Rectal smooth muscle tissue (tissue), 1 donor: ENCODE measurements at regions not wholly inside any gene's neighbourhood (a gene's known extent, or its start where the extent isn't known, plus 50 kb on each side); places are given as distances from the start of the nearest gene placed in this dataset.

Experiments
- H3K27ac ChIP-seq: one replicate; pipeline ENCODE4 v1.7.0; 2013; ENCODE audit warnings: low read depth, low read length, inconsistent platforms
- H3K27me3 ChIP-seq: one replicate; pipeline ENCODE4 v1.7.0; 2013; ENCODE audit warnings: low read length; ENCODE audit not compliant: control insufficient read depth, insufficient read depth
- H3K36me3 ChIP-seq: one replicate; pipeline ENCODE4 v1.7.0; 2013; ENCODE audit warnings: low read length; ENCODE audit not compliant: control insufficient read depth, insufficient read depth
- H3K4me1 ChIP-seq: one replicate; pipeline ENCODE4 v1.7.0; 2013; ENCODE audit warnings: low read length; ENCODE audit not compliant: control insufficient read depth, insufficient read depth
- H3K4me3 ChIP-seq: one replicate; pipeline ENCODE4 v1.7.0; 2013; ENCODE audit warnings: low read length
- H3K9ac ChIP-seq: one replicate; pipeline ENCODE4 v1.7.0; 2013; ENCODE audit warnings: low read length

DNA sequence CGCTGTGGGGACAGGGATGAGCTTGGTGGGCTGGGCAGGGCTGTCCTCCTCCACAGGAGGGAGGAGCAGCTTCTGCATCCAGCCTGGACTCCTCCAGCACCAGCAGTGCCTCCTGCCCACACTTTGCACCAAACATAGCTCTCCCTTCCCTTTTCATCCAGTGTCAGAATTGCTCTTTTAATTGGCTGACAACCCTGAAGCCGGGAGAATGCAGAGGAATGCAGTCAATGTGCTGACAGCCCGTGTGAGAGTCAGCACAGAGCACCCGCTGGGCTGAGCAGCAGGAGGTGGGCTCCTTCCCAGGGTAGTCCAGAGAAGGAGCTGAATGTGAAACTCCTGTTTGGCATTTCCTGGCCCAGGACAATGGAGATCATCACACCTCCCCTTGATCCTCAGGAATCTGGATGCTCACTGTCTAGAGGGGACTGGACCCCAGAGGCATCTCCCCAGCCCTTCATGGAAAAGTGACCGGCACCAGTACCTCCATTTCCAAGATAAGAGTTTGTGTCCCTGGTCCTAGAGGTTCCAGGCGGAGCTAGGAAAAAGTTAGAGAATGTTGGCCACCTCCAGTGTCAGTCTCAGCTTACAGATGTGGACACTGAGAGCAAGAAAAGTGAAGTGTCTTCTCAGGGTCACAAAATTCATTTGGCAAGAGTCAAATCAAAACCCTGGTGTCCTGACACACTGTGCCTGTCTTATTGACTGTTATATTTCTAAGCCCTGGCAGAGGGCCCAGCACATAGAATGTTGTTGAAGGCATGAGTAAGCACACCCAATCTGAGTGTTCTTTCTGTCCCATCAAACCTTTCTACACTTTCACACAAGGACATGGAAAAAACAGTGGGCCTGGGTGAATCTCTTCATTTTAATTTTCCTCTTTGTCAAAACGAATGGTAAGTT is 202.1 kb downstream of the SNX18 start:
- Histone ChIP-seq H3K9ac (no peak overlapping the region), H3K36me3 (no peaks in the 10 kb centered on the region), H3K27ac (no peak overlapping the region), H3K27me3 (peaks cover 2% of the 10 kb centered on the region), H3K4me3 (no peak overlapping the region), H3K4me1 (peaks cover 5% of the 10 kb centered on the region)

DNA sequence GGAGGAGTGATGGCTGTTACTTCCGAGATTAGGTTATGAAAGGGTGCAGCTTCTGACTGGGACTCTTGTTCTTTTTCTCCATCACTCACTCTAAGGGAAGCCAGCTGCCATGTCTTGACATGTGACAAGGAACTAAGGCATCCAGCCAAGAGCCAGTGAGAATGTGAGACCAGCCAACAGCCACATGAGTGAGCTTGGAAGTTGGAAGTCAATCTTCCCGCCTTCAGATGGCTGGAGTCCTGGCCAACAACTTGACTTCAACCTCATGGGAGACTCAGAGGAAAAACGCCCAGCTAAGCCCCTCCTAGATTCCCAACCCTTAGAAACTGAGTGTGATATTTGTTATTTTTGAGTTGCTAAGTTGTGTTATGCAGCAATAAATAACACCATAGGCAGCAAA is 201.1 kb downstream of the SNX18 start:
- Histone ChIP-seq H3K9ac (no peak overlapping the region), H3K4me1 (peaks cover 5% of the 10 kb centered on the region), H3K36me3 (no peaks in the 10 kb centered on the region), H3K4me3 (no peak overlapping the region), H3K27me3 (peaks cover 2% of the 10 kb centered on the region), H3K27ac (no peak overlapping the region)

DNA sequence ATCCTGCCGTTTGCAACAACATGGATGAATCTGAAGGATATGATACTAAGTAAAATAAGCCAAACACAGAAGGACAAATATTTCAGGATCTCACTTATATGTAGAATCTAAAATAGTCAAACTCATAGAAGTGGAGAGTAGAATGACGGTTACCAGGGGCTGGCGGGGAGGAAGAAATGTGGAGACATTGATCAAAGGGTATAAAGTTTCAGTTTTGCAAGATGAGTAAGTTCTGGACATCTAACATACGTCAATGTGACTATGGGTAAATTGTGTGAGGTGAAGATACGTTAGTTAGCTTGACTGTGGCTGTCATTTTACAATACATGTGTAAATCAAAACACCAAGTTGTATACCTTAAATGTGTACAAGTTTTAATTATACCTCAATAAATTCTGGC is 200.3 kb downstream of the SNX18 start:
- Histone ChIP-seq H3K27ac (no peak overlapping the region), H3K4me1 (peaks cover 5% of the 10 kb centered on the region), H3K4me3 (no peak overlapping the region), H3K9ac (no peak overlapping the region), H3K36me3 (no peaks in the 10 kb centered on the region), H3K27me3 (peaks cover 2% of the 10 kb centered on the region)

DNA sequence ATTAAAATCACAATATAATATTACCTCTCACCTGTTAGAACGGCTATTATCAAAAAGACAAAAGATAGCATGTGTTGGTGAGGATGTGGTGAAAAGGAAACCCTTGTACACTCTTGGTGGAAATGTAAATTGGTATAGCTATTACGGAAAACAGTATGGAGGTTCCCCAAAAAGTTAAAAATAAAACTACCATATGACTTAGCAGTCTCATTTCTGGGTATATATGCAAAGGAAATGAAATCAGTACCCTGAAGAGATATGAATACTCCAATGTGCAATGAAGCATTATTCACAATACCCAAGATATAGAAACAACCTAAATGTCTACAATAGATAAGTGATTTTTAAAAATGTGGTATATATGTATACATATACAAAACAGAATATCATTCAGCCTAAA is 199.9 kb downstream of the SNX18 start:
- Histone ChIP-seq H3K4me3 (no peak overlapping the region), H3K27ac (no peak overlapping the region), H3K9ac (no peak overlapping the region), H3K36me3 (no peaks in the 10 kb centered on the region), H3K27me3 (peaks cover 2% of the 10 kb centered on the region), H3K4me1 (peaks cover 5% of the 10 kb centered on the region)

DNA sequence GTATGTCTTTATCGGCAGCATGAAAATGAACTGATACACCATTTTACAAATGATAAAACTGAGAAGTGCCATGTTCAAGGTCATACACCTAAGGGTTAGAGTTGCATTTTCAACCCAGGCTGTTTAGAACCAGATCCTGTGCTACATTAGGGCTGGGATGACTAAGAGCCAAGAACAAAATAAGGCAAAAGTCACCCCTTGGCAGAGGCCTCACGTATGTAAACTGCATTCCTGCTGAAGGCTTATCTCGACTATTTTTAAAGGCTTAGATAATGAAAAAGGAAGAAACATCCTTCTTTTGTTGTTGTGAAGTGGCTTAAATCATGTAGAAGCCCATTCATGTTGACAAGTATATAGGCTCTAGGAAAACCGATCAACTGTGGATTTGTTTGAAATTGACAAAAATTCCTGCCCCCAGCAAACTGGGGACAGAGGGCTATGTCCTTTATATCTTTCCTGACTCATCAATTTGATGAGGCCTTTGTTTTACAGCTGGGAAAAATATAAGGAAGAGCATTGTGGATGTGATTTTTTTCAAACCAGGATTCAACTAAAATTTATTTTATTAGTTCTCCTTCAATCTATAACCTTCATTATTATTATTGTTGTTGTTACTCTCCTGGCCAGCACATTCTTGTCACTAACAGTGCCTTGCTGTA is 196.5 kb downstream of the SNX18 start:
- Histone ChIP-seq H3K4me1 (no peaks in the 10 kb centered on the region), H3K27me3 (peaks cover 2% of the 10 kb centered on the region), H3K9ac (no peak overlapping the region), H3K36me3 (no peaks in the 10 kb centered on the region), H3K27ac (no peak overlapping the region), H3K4me3 (no peak overlapping the region)

DNA sequence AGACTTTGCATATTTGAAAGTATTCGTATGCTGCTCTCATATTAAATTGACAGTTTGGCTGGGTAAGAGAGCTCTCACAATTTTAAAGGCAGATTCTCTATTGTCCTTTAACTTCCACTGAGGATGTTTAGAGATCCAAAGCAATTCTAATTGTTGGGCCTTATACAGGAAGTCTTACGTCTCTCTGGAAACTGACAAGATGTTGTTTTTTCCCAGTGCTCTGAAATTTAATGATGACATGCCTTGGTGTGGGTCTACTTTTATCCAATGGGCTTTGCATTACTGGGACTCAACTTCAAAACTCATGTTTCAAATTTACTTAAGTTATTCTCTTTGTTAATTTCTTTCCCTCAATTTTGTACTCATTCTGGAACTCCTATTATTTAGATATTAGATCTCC is 191.5 kb downstream of the SNX18 start:
- Histone ChIP-seq H3K4me1 (no peaks in the 10 kb centered on the region), H3K4me3 (no peak overlapping the region), H3K27me3 (no peaks in the 10 kb centered on the region), H3K36me3 (no peaks in the 10 kb centered on the region), H3K9ac (no peak overlapping the region), H3K27ac (no peak overlapping the region)

DNA sequence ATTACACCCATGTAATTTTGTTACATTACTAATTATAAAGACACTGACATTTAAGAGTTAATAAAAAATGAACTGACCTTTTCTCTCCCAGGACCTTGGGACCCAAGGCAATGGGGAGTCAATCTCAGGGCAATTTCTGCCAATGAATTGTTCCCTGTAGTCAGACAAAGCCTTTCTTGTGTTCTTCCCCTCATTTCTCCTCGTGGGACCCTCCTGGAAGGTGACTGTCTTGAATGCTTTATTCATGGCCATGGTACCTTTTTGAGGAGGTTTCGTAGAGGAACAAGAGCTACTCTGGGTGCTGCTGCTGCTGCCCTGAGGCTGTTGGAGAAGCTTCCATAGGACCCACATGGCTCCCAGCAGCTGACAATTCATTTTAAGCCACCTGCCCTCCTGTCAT is 190.3 kb downstream of the SNX18 start:
- H3K9ac ChIP-seq, result no peak overlapping the region

DNA sequence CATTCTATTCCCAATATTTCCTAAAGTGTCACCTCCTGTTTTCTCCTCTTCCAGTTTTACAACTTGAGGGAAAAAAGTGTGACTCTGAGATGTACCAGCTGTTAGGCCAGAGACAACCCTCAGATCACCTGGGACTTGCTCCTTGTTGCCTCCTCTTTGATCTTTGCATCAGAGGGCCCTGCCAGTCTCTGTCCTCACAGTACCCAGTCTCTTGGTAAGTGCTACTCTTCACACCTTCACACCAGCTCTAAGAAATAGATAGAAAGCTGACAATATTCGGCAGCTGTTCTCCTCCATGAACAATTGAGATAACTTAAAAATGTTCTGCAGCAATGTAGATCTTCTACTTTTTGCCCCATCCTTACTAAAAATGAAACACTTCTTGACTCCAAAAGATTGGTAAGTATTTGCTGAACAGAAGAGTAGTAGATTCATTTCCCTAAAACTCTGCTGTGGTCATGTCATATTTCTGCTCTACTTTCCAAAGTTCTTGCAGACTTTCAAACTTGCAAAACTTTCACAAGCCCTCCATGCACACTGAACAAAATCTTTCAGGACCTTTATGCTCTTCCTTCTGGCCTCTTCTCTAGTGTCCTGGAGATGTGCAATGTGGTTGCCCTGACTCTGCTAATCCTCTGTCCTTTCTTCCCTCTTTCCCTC is 188.6 kb downstream of the SNX18 start:
- Histone ChIP-seq H3K27me3 (no peaks in the 10 kb centered on the region), H3K27ac (no peak overlapping the region), H3K4me1 (peaks cover 6% of the 10 kb centered on the region), H3K4me3 (no peak overlapping the region), H3K36me3 (no peaks in the 10 kb centered on the region), H3K9ac (no peak overlapping the region)

More for the DNA sequence above, 190.3 kb downstream of the SNX18 start:
- H3K4me3 ChIP-seq, result no peak overlapping the region
- H3K36me3 ChIP-seq, result no peaks in the 10 kb centered on the region
- H3K27me3 ChIP-seq, result no peaks in the 10 kb centered on the region
- H3K4me1 ChIP-seq, result peaks cover 6% of the 10 kb centered on the region
- no peak overlapping the region for H3K27ac ChIP-seq

DNA sequence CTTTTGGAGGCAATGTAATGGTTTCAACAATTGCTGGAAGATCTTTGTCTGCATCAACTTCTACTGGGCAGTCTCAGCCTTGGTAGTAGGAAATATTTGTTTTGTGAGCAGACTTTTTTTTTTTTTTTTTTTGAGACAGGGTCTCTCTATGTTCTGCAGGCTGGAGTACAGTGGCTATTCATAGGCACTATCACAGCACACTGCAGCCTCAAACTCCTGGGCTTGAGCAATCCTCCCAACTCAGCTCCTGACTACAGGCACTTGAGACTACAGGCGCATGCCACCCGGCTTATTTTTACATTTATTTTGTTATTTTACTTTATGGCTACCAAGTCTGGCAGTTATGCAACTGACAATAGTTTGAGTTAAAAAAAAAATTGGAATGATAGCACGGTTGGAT is 187.3 kb downstream of the SNX18 start:
- H3K4me3 ChIP-seq, result no peak overlapping the region
- H3K27ac ChIP-seq, result no peak overlapping the region
- no peak overlapping the region for H3K9ac ChIP-seq
- H3K27me3 ChIP-seq, result no peaks in the 10 kb centered on the region
- H3K4me1 ChIP-seq, result peaks cover 6% of the 10 kb centered on the region
- no peaks in the 10 kb centered on the region for H3K36me3 ChIP-seq

DNA sequence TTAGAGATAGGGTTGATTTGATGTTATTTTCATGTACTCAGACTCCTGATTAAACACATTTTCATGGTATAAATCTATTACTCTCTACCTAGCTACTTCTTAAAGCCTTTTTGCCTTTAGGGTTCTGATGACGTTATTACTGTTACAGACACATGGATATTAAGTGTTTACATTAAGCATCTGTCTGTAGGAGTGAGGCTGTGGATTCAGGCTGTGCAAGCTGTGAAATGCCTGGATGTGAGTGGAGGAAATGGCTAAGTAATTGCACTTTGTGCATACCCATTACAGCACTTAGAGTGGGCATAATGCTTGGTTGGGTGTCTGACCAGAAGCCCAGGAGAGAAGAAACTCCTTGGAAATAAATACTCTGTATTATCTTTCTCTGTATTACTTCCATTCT is 186.8 kb downstream of the SNX18 start:
- Histone ChIP-seq H3K27me3 (no peaks in the 10 kb centered on the region), H3K27ac (no peak overlapping the region), H3K4me1 (peaks cover 6% of the 10 kb centered on the region)

DNA sequence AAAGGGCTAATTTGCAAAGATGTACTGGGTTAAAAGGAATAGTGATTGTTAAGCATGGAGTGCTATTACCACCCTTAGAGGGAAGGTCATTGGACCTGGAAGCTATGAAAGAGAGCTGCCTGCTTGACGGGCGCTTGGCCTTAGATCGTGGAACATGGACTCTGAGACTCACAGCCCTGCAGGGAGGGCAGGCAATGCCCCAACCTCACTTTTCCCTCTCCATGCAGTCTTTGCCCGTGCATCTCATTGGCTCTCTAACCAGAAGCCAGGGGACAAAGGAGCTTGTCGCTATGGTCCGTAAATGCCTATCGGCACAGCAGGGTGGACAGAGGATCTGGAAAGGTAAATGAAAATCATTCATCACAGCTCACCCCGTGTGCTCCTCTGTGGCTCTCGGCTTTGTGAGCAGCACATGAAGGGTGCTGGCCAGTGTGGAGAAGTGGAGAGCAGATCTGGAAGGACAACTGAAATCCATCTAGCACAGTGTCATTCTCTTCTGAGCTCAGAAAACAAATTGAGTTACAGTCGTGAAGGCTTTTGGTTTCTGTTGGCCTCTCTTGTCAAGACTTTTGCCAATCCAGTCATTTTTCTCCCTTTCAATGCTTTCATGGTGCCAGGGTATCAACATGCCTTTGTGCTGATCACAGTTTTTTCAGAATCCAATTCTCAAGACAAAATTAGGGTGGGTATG is 186.2 kb downstream of the SNX18 start:
- Histone ChIP-seq H3K27ac (no peak overlapping the region), H3K4me3 (no peak overlapping the region), H3K4me1 (peaks cover 6% of the 10 kb centered on the region), H3K27me3 (no peaks in the 10 kb centered on the region), H3K36me3 (no peaks in the 10 kb centered on the region), H3K9ac (no peak overlapping the region)

More for the DNA sequence above, 186.8 kb downstream of the SNX18 start:
- H3K9ac ChIP-seq, result no peak overlapping the region
- no peak overlapping the region for H3K4me3 ChIP-seq
- no peaks in the 10 kb centered on the region for H3K36me3 ChIP-seq

DNA sequence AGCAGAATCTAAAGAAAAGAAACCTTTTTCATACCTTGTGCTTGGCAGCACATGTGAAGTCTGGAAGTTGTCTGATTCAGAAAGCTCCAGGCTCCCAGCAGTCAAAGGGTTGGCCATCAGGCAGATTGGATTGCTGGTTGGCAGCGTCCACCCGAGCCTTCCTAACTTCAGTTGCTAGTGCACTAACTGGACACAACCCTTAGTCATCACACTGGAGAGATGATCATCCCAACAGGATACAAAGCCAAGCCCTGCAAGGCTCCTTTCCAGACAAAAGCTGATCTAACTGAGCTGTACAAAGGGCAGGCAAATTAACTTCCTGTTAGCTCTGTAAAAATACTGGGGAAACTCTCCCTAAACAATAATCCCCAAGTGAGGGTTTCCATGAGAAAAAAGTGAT is 185.6 kb downstream of the SNX18 start:
- Histone ChIP-seq H3K27me3 (no peaks in the 10 kb centered on the region), H3K36me3 (no peaks in the 10 kb centered on the region), H3K27ac (no peak overlapping the region), H3K9ac (no peak overlapping the region), H3K4me3 (no peak overlapping the region), H3K4me1 (peaks cover 6% of the 10 kb centered on the region)
